GM06990 (cell line): ENCODE measurements at regions not wholly inside any gene's neighbourhood (a gene's known extent, or its start where the extent isn't known, plus 50 kb on each side); places are given as distances from the start of the nearest gene placed in this dataset.

Experiments
- DNase-seq: peaks from one replicate; pipeline ENCODE4 v3.0.0-alpha.2; 2011; ENCODE audit not compliant: insufficient read length; ENCODE audit errors: extremely low read depth
- H3K27me3 ChIP-seq: replicated peaks from 2 replicates; pipeline ENCODE4 v1.6.0; 2011; ENCODE audit warnings: low read length; ENCODE audit not compliant: control insufficient read depth, insufficient read depth
- H3K36me3 ChIP-seq: 2 replicates; pipeline ENCODE4 v1.5.1; 2011; ENCODE audit warnings: low read length; ENCODE audit not compliant: control insufficient read depth, insufficient read depth
- H3K4me3 ChIP-seq: replicated peaks from 2 replicates; pipeline ENCODE4 v1.5.1; 2011; ENCODE audit warnings: low read depth, mild to moderate bottlenecking, control low read depth, low read length
- TF ChIP-seq, protein P1 (sequence below): IDR thresholded peaks from 2 replicates; pipeline ENCODE4 v1.5.1; 2011; ENCODE audit warnings: low read length, control low read depth, mild to moderate bottlenecking, inconsistent platforms; ENCODE audit not compliant: insufficient read depth, poor library complexity, severe bottlenecking

DNA sequence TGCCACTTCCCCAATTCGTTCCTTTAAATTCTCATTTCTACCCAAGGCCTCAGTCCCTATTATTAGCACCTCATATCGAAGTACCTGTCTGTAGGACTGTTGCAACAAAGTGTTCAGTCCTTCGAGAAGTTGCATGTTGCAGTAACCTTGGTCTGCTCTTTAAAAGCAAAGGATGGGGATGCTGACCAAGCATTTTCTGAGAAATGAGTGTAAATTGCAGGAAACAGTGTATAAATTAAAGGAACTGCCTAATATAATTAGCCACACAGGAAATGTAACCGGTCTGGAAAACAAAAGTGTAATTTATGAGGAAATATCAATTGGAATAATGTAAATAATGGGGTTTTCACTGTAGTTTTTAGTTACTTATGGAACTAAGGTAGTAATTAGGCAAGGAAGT lies 261.9 kb upstream of the ARID1B start:
- Histone ChIP-seq H3K36me3 (no peaks in the 10 kb centered on the region), H3K4me3 (no peak overlapping the region), H3K27me3 (peaks cover 2% of the 10 kb centered on the region; the same call in 1 of the 2 replicates)
- no peak for DNase-seq
- TF ChIP-seq, protein P1, sequence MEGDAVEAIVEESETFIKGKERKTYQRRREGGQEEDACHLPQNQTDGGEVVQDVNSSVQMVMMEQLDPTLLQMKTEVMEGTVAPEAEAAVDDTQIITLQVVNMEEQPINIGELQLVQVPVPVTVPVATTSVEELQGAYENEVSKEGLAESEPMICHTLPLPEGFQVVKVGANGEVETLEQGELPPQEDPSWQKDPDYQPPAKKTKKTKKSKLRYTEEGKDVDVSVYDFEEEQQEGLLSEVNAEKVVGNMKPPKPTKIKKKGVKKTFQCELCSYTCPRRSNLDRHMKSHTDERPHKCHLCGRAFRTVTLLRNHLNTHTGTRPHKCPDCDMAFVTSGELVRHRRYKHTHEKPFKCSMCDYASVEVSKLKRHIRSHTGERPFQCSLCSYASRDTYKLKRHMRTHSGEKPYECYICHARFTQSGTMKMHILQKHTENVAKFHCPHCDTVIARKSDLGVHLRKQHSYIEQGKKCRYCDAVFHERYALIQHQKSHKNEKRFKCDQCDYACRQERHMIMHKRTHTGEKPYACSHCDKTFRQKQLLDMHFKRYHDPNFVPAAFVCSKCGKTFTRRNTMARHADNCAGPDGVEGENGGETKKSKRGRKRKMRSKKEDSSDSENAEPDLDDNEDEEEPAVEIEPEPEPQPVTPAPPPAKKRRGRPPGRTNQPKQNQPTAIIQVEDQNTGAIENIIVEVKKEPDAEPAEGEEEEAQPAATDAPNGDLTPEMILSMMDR: no peak

DNA sequence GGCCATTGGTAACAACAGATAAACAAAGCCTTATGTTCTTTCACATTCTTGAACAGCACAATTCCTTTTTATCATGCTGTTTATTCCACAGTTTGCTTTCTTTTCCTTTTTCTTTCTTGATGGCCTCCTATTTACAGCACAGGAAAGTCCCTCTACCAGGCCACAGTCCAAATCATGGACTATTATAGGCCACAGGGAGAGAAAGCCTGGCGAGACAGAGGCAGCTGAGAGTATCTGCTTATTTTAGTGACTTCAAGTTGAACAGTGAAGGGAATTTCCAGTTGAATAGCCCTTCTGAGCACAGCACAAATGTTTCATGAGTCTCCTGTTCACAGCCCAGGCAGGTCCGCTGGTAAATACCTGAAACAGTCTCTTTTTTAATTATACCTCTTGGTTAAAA lies 263.7 kb upstream of the ARID1B start:
- DNase-seq: no peak
- Histone ChIP-seq H3K36me3 (no peaks in the 10 kb centered on the region), H3K27me3 (peaks cover 2% of the 10 kb centered on the region; the same call in 1 of the 2 replicates), H3K4me3 (no peak overlapping the region)
- TF ChIP-seq, protein P1: no peak

GRCh38 chr6:156511570-156511969 lies 265.6 kb upstream of the ARID1B start:
- TF ChIP-seq, protein P1: no peak
- no peak for DNase-seq
- Histone ChIP-seq H3K27me3 (peaks cover 2% of the 10 kb centered on the region; the same call in 1 of the 2 replicates), H3K4me3 (no peak overlapping the region), H3K36me3 (no peaks in the 10 kb centered on the region)

DNA sequence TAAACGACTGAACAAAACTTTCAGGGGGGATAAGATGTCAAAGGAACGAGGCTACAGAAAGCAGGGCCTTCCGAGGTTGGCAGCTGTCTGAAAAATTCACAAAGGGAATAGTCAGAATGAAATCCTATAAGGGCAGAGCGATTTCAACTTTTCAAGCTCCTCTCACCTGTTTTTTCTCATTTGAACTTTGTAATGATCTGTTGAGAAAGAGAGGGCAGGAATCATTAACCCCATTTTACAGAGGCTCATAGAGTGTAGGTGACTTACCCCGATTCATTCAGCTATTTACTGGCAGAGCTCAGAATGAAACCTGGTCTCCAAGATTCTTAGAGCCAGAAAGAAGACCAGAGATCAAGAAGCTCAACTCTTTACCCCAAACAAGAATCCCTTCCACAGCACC lies 266.1 kb upstream of the ARID1B start:
- Histone ChIP-seq H3K27me3 (peaks cover 2% of the 10 kb centered on the region; the same call in 1 of the 2 replicates), H3K36me3 (no peaks in the 10 kb centered on the region), H3K4me3 (no peak overlapping the region)
- no peak for DNase-seq
- TF ChIP-seq, protein P1: no peak

DNA sequence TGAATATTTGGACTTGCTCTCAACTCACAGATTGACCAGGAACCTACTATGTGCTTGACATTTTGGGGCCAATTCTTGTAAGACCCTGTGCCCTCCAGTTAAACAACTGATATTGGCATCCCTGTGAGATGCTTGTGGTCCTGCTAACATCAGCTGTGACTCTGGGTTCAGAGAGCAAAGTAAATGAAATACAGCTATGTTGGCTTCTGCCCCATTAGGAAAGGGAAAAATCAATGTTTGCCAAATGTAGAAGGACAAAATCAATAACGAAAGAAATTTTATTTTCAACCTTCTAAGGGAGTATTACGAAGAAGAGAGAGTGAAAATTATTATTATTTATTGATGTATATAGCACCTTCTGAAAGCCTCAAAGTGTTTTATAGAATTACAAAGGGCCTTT lies 266.9 kb upstream of the ARID1B start:
- H3K36me3 ChIP-seq: no peaks in the 10 kb centered on the region
- TF ChIP-seq, protein P1: no peak
- no peak for DNase-seq
- H3K27me3 ChIP-seq: peaks cover 2% of the 10 kb centered on the region; the same call in 1 of the 2 replicates
- H3K4me3 ChIP-seq: no peak overlapping the region

GRCh38 chr6:156509496-156509895 lies 267.7 kb upstream of the ARID1B start:
- TF ChIP-seq, protein P1: no peak
- Histone ChIP-seq H3K4me3 (no peak overlapping the region), H3K27me3 (peaks cover 2% of the 10 kb centered on the region; the same call in 1 of the 2 replicates), H3K36me3 (no peaks in the 10 kb centered on the region)
- no peak for DNase-seq
